Activated naive CD8-positive, alpha-beta T cell treated with anti-CD3 and anti-CD28 coated beads, Interleukin-2, amount 50 U/mL, for 16 hours (primary cell): ENCODE measurements at regions not wholly inside any gene's neighbourhood (a gene's known extent, or its start where the extent isn't known, plus 50 kb on each side); places are given as distances from the start of the nearest gene placed in this dataset.
"Not testable (repeated sequence)": the region's sequence is repeated elsewhere in the genome, so short reads cannot be mapped to it uniquely, and the experiment has no call there.

Experiments
- DNase-seq: peaks from one replicate; pipeline ENCODE4 v3.0.0-alpha.2; 2020; ENCODE audit warnings: low read depth, low spot score

- DNase-seq, result no peak
These were observed 1367.5 kb downstream of the AACS start for GRCh38 chr12:126432780-126433179.

- DNase-seq, result no peak
These were observed 1369.3 kb downstream of the AACS start for GRCh38 chr12:126434412-126434985.

DNA sequence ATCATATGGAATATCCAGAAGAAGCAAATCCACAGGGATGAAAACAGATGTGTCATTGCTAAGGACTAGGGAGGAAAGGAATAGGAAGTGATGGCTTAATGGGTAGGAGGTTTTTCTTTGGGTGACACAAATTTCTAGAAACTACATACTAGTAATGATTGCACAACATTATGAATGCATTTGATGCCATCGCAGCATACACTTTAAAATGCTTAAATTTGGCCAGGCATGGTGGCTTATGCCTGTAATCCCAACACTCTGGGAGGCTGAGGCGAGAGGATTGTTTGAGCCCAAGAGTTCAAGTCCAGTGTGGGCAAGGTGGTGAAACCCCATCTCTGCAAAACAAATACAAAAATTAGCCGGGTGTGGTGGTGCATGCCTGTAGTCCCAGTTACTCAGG, 1370.8 kb downstream of the AACS start:
- no peak for DNase-seq

GRCh38 chr12:126437934-126438333, 1372.7 kb downstream of the AACS start:
- DNase-seq, result no peak

GRCh38 chr12:126443977-126444376, 1378.7 kb downstream of the AACS start:
- DNase-seq, result no peak

- DNase-seq, result no peak
These were observed 1382.1 kb downstream of the AACS start for GRCh38 chr12:126447346-126447745.

DNA sequence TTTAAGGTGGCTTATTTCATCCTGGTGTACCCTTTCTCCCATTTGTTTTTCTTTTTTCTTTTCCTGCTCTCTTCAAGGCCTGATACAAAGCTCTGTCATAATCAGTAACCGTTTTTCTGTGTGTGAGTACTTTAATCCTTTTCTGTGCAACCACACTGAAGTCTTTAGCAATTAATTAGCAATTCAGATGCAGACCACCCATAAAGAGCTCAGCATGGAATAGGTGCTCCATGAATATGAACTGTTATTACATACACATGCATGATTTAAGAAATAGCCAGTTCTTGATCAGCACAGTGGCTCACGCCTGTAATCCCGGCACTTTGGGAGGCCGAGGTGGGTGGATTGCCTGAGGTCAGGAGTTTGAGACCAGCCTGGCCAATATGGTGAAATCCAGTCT, 1386.6 kb downstream of the AACS start:
- no peak for DNase-seq

GRCh38 chr12:126452686-126453085, 1387.5 kb downstream of the AACS start:
- DNase-seq, result not testable (repeated sequence)

DNA sequence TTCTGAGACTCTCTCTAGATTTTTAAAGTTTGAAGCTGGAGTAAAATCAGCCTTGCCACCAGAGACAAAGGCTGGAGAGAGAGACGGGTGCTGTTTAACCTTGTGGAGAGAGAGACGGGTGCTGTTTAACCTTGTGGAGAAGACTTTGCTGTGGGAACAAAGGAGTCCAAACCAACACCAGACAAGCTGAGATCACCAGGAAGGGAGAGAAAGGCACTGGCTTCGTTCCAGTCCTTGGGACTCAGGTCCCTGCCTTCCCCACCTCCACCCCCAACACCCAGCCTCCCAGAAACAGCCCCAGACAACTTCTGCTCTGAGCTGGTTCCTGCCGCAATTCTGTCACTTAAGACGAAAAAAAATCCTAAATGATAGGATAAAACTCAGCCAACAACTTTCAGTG, 1389.3 kb downstream of the AACS start:
- no peak for DNase-seq

GRCh38 chr12:126457776-126458175, 1392.5 kb downstream of the AACS start:
- DNase-seq, result no peak

GRCh38 chr12:126464153-126464552, 1398.9 kb downstream of the AACS start:
- DNase-seq, result no peak

GRCh38 chr12:126469211-126469610, 1404.0 kb downstream of the AACS start:
- DNase-seq, result no peak

- DNase-seq, result no peak
These were observed 1409.5 kb downstream of the AACS start for GRCh38 chr12:126474703-126475102.

- no peak for DNase-seq
These were observed 1415.2 kb downstream of the AACS start for GRCh38 chr12:126480451-126480850.

GRCh38 chr12:126481688-126482087, 1416.5 kb downstream of the AACS start:
- DNase-seq, result no peak

DNA sequence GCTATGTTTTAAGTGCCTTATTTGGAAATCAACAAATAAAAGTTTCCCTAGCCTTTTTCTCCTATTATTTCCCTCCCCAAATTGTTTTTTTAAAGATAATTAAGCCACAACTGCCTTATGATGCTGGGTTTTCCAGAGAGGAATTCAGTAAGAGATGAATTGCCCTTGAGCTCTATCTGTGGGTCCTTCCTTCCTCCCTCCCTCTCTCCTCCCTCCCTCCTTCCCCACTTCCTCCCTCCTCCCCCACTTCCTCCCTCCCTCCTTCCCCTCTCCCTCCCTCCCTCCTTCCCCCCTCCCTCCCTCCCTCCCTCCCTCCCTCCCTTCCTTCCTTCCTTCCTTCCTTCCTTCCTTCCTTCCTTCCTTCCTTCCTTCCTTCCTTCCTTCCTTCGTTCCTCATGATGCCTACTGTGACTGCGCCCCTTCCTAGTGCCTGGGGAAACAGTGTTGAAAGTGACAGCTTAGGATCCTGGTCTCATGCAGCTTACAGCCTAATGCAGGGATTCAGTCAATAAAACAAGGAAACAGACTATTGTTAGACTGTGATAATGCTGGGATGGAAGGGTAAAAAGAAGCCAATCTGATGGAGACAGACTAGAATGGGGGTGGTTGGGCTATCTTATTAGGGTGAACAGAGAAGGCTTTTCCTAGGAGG, 1417.1 kb downstream of the AACS start:
- no peak for DNase-seq

DNA sequence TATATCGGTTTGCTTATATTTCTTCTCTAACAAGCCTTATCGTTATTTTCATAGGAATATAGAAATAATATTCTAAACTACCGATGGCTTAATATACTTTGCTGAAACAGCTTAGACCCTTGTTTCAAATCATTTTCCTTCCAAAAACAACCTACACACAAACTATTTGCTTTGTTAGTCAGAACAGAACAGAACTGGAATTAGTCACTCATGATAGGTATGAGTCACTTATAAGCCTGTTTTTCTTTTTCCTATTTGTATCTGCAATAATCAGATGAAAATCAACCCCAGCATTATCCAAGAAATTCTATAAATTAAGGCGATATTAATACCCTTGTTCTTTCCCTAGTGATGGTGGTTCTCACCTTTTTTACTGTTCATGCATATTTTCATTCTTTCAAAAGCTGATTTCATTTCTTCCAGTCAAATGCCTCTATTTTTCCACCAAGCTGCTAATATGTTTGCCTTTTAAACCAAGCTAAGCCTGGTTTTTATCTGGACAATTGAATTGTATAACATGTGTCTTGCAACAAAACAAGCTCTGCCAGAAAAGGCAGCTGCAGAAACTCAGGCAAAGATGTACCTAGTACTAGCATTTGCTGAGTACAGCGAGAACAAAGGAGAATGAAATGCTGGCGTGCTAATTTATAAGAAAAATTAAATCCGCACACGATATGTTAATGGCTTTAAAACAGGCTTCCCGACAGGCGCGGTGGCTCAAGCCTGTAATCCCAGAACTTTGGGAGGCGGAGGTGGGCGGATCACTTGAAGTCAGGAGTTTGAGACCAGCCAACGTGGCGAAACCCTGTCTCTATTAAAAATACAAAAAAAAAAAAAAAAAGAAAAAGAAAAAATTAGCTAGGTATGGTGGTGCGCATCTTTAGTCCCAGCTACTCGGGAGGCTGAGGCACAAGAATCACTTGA, 1418.2 kb downstream of the AACS start:
- no peak for DNase-seq

DNA sequence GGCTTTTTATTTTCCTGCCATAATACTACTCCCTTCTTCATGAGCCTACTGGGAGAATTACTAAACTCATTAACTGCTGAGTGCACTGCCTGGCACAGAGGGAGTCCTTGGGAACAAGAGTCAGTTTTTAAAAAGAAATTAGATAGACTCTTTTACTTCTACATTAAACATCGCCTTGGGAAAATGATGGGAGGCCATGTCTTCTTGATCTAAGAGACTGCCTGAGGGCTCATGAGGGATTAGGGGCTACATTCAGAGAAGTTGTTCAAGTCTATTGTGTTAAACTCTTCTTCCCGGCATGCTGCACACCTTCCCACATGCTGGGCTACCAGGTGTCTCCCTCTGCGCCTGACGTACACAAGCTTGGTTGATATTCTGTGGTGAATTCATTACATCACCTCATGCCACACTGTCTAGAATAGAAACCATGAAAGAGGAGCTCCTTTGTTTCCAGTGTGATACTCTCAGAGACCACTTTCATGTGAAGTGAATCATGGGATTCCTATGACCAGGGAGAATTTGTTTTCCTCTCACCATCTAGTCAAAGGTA, 1422.3 kb downstream of the AACS start:
- no peak for DNase-seq

DNA sequence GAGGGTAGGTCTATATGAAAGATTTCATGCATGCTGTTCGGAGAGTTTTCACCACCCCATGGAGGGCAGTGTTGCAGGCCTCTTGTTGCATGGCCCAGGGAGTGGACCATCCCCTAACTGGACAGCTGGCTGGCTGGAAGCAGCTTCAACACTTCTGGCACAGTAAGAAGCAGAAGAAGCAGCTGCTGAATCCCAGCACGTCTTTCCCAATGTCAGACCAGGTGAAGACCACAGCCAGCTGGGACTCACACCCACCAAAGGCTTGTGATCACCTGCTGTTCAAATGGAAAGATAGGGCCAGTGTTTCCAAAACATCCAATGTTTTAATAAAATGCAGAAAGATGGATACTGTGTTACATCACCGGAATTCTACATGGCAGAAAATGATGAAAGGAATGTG, 1423.6 kb downstream of the AACS start:
- DNase-seq, result no peak

- DNase-seq, result no peak
These were observed 1426.9 kb downstream of the AACS start for GRCh38 chr12:126492181-126492580.

GRCh38 chr12:126493366-126494108, 1428.3 kb downstream of the AACS start:
- DNase-seq, result no peak

DNA sequence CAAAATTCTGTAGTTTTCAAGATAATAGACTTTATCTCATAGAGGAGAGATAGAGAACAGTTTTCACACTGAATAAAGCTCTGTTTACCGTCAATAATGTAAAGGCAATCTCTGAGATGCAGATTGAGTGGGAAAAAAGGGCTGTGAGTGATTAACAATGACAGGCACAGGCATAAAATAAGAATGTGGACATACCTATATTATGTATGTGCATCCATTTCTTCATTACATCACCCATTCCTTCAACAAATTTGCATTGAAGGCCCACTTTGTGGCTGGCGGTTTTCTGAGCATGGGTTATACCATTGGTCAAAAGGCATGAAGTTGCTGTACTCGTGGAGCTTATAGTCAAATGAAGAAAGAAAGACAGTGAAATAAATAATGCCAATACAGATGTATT, 1431.0 kb downstream of the AACS start:
- DNase-seq, result no peak
